ENCODE measurements at regions not wholly inside any gene's neighbourhood (a gene's known extent, or its start where the extent isn't known, plus 50 kb on each side); places are given as distances from the start of the nearest gene placed in this dataset.
A peak's percentile ranks its signal among the peaks of the same experiment; 100 is the strongest.

DNA sequence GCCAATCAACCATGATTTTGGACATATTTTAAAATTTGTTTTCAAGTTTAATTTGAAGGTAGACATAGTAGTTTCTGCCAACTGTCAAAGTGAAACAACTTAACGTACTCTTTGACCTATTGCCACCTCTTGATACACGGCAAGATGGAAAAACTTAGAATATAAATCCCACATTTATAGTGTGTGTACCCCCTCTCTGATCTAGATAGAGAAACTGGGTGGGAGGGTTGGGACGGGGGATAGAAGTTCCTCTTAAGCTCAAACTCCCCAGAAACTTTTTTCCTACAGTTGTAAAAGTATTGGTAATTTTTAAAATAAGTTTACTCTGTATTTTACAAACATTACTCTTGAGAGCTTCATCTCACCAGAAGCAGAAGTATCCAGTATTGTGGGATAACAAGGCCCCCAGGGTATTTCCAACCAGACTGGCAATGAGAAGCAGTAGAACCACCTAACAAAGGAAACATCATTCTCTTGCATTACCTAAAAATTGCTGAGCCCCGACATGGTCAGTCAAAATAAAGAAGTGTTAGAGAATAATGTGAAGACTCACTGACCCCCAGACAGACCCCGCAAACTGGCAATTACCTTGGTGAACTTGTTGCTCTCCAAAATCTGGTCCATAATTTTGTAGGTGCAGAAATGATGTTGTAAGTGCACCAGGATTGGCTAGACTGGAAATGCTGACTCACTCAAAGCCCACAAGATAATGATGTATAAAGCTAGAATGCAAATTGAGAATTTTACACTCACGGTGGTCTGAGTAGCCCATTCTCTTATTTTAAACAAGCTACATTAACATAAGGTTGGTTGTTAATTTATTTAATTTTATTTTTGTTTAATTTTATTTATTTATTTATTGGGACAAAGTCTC, 74.7 kb upstream of the TNFAIP3 start:
- TF ChIP-seq, protein P1, sequence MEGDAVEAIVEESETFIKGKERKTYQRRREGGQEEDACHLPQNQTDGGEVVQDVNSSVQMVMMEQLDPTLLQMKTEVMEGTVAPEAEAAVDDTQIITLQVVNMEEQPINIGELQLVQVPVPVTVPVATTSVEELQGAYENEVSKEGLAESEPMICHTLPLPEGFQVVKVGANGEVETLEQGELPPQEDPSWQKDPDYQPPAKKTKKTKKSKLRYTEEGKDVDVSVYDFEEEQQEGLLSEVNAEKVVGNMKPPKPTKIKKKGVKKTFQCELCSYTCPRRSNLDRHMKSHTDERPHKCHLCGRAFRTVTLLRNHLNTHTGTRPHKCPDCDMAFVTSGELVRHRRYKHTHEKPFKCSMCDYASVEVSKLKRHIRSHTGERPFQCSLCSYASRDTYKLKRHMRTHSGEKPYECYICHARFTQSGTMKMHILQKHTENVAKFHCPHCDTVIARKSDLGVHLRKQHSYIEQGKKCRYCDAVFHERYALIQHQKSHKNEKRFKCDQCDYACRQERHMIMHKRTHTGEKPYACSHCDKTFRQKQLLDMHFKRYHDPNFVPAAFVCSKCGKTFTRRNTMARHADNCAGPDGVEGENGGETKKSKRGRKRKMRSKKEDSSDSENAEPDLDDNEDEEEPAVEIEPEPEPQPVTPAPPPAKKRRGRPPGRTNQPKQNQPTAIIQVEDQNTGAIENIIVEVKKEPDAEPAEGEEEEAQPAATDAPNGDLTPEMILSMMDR (conservative IDR thresholded peaks at IDR 0.05; ENCODE audit: low read depth, low read length) = no peak
- no peak for DNase-seq (ENCODE audit: low read depth)
- no peak overlapping the region for H3K4me3 ChIP-seq (ENCODE audit: low read depth, low read length)

DNA sequence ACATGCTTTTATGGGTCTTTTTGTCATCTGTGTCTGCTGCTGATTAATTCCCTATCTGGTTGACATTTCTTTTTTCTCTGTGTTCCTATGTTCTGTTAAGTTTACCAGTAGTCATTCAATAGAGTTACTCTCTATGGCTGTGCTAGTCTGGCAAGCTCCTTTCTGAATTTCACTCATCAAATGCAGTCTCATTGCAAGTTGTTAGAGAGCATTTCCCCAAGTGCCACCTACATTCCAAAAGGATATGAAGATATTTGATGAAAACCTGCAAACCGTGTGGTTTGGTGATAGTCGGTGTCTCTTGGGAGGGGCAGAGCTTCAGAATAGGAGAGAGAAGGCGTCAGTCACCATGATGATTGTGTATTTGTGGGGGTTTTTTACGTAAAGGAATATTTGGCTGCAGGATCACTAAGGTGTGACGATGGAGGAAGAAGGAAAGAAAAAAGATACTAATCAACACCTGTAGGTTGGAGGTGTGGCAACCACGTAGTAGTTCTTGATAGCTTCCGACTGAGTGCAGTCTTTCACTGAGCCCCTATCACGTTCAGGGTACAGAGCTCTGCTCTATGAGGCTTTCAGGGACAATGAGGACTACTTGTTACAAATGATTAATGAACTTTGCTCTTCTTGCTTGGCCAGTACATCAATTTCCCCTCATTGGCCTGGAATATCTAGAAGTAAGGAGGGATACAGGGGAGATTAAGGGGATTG, 73.1 kb upstream of the TNFAIP3 start:
- no peak overlapping the region for H3K4me3 ChIP-seq (ENCODE audit: low read depth, low read length)
- DNase-seq (ENCODE audit: low read depth) = no peak
- TF ChIP-seq, protein P1 (conservative IDR thresholded peaks at IDR 0.05; ENCODE audit: low read depth, low read length) = no peak

DNA sequence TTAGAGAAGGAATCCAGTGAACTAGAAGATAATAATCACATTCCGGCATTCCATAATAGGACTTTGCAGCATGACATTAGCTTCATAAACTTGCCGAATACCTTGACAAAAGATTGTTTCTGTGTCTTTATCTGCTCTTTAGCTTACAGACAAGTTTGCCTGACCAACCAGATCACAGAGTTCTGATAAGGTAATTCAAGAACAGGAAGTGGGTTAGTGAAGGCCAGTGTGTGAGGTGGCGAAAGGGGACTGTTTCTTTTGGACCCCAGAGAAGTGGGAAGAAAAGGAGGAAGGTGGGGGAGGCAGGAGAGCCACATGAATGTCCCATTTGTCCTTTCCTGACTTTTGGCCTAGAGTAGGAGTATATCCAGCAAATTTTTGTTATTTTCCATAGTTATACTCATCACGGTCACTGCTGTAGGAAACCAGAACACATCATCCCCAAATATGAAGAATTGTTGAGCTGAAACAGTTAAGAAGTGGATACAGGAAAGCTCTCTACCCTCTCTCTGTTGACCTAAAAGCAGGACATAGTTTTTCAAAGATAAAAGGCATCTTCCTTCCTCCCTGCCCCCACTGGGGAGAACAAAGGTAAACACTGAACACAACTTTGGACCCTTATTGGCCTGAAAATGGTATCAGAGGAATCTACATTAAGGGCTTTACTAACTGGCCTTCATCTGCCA, 72.4 kb upstream of the TNFAIP3 start:
- TF ChIP-seq, protein P1 (conservative IDR thresholded peaks at IDR 0.05; ENCODE audit: low read depth, low read length) = no peak
- DNase-seq (ENCODE audit: low read depth) = no peak
- H3K4me3 ChIP-seq (ENCODE audit: low read depth, low read length) = no peak overlapping the region

DNA sequence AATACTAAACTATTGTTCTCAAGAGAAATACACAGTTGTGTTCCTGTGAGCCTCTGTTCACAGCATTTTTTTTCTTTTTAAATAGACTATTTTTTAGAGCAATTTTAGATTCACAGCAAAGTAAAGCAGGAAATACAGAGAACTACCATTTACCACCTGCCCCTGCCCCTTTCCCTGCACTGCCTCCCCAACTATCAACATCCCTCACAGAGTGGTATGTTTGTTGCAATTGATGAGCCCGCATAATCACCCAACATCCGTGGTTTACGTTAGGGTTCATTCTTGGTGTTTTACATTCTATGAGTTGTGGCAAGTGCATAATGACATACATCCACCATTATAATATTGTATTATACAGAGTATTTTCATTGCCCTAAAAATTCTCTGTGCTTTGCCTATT, 71.6 kb upstream of the TNFAIP3 start:
- DNase-seq (ENCODE audit: low read depth) = no peak
- H3K4me3 ChIP-seq (ENCODE audit: low read depth, low read length) = no peak overlapping the region
- TF ChIP-seq, protein P1 (conservative IDR thresholded peaks at IDR 0.05; ENCODE audit: low read depth, low read length) = no peak

DNA sequence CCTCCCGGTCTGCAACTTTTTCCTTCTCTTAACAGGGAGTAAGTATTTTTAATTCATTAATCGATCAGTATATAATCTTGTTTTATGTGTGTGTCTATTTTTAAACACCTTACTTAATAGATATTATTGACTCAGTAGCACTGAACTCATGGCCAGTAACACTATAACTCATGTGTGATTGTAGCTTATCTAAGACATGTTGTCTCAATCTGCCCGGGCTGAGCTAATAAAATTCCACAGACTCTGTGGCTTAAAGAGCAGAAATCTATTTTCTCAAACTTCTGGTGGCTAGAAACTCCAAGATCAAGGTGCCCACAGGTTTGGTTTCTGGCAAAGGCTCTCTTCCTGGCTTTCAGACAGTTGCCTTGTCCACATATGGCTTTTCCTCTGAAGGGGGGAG, 68.8 kb upstream of the TNFAIP3 start:
- H3K4me3 ChIP-seq (ENCODE audit: low read depth, low read length) = no peak overlapping the region
- peak; percentile 41 for DNase-seq (ENCODE audit: low read depth)
- TF ChIP-seq, protein P1 (conservative IDR thresholded peaks at IDR 0.05; ENCODE audit: low read depth, low read length) = no peak

DNA sequence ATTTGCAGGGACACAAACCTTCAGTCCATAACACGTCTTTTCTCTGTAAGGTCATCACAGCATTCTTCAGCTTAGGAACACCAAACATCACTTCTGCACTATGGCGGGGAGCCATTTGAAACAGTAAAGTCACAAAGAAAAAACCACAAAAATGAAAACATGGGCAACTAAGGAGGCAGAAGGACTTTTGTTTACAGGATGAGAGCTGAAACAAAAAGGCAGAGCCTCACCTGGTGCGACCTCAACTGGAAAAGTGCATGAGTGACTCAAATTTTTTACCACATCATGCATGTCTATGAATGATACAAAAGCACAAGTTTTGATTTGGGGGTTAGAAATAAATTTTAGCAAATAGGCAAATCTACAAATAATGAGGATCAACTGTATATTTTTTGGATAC, 68.2 kb upstream of the TNFAIP3 start:
- no peak overlapping the region for H3K4me3 ChIP-seq (ENCODE audit: low read depth, low read length)
- DNase-seq (ENCODE audit: low read depth) = peak; percentile 53
- TF ChIP-seq, protein P1 (conservative IDR thresholded peaks at IDR 0.05; ENCODE audit: low read depth, low read length) = no peak
